Osteoblast (primary cell): ENCODE measurements at regions not wholly inside any gene's neighbourhood (a gene's known extent, or its start where the extent isn't known, plus 50 kb on each side); places are given as distances from the start of the nearest gene placed in this dataset.
A peak's percentile ranks its signal among the peaks of the same experiment; 100 is the strongest.

Experiments
- DNase-seq: peaks from one replicate; pipeline ENCODE4 v3.0.0; 2011; ENCODE audit warnings: low spot score, mixed read lengths; ENCODE audit not compliant: insufficient read length; ENCODE audit errors: missing footprints
- H2AFZ ChIP-seq: 2 replicates; pipeline ENCODE4 v1.6.0; 2011; ENCODE audit warnings: mild to moderate bottlenecking, low read length
- H3K27ac ChIP-seq: 2 replicates; pipeline ENCODE4 v1.5.1; 2011; ENCODE audit warnings: mild to moderate bottlenecking, low read depth, low read length, moderate library complexity
- H3K27me3 ChIP-seq: 2 replicates; pipeline ENCODE4 v1.6.0; 2012; ENCODE audit warnings: mild to moderate bottlenecking, control low read depth, inconsistent platforms, low read length, moderate library complexity; ENCODE audit not compliant: insufficient read depth
- H3K36me3 ChIP-seq: 2 replicates; pipeline ENCODE4 v1.5.1; 2011; ENCODE audit warnings: mild to moderate bottlenecking, low read length, control low read depth, moderate library complexity; ENCODE audit not compliant: insufficient read depth
- H3K4me1 ChIP-seq: 2 replicates; pipeline ENCODE4 v1.5.1; 2011; ENCODE audit warnings: mild to moderate bottlenecking, low read length, control low read depth, moderate library complexity; ENCODE audit not compliant: insufficient read depth
- H3K4me2 ChIP-seq: 2 replicates; pipeline ENCODE4 v1.6.0; 2011; ENCODE audit warnings: mild to moderate bottlenecking, low read length; ENCODE audit not compliant: insufficient read depth
- H3K4me3 ChIP-seq: fragments of 200-600 bp; sonication (generic); 3 replicates; pipeline ENCODE4 v1.5.1; 2012; ENCODE audit warnings: mild to moderate bottlenecking, low read length, inconsistent platforms; ENCODE audit not compliant: insufficient read depth
- H3K79me2 ChIP-seq: 2 replicates; pipeline ENCODE4 v1.6.0; 2012; ENCODE audit warnings: mild to moderate bottlenecking, low read length, control low read depth, inconsistent platforms; ENCODE audit not compliant: insufficient read depth
- H3K9me3 ChIP-seq: 2 replicates; pipeline ENCODE4 v1.5.1; 2011; ENCODE audit warnings: low read depth, low read length, control low read depth
- H4K20me1 ChIP-seq: 2 replicates; pipeline ENCODE4 v1.6.0; 2012; ENCODE audit warnings: mild to moderate bottlenecking, low read length, control low read depth; ENCODE audit not compliant: insufficient read depth
- CTCF ChIP-seq: IDR thresholded peaks from 2 replicates; pipeline ENCODE4 v1.5.1; 2011; ENCODE audit warnings: mild to moderate bottlenecking, low read depth, low read length, moderate library complexity; ENCODE audit errors: extremely low read depth

- Histone ChIP-seq H4K20me1 (no peaks in the 10 kb centered on the region), H3K4me3 (no peak overlapping the region), H3K79me2 (no peaks in the 10 kb centered on the region), H3K27ac (no peak overlapping the region), H2AFZ (no peak overlapping the region), H3K4me2 (no peak overlapping the region), H3K27me3 (no peaks in the 10 kb centered on the region), H3K4me1 (no peaks in the 10 kb centered on the region), H3K9me3 (peaks cover 3% of the 10 kb centered on the region), H3K36me3 (no peaks in the 10 kb centered on the region)
- no peak for DNase-seq
- no peak for TF ChIP-seq CTCF
Observed at GRCh38 chr5:103404483-103404882, 145.9 kb downstream of the MACIR start.

DNA sequence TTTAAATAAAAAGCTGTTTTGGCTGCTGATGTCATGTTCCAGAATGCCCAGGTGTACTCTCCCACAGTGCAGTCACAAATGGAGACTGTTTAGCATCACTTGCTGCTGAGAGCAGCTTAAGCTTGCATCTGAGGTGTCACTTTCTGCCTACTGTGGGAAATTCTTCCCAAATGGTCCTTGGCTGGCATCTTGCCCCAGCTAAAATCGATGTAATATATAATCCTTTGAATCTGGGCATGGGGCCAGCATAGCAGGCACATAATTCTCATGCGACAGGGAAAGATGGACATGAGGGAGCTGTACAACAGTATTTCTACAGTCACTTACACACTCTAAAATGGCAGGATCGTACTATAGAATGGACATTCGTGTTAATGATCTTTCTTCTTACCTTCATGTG, 144.3 kb downstream of the MACIR start:
- Histone ChIP-seq H2AFZ (no peak overlapping the region), H3K4me3 (no peak overlapping the region), H3K27ac (no peak overlapping the region), H3K4me1 (peaks cover 6% of the 10 kb centered on the region), H3K79me2 (no peaks in the 10 kb centered on the region), H3K27me3 (no peaks in the 10 kb centered on the region), H3K4me2 (no peak overlapping the region), H4K20me1 (no peaks in the 10 kb centered on the region), H3K36me3 (no peaks in the 10 kb centered on the region), H3K9me3 (peaks cover 3% of the 10 kb centered on the region)
- DNase-seq: no peak
- TF ChIP-seq CTCF: no peak

DNA sequence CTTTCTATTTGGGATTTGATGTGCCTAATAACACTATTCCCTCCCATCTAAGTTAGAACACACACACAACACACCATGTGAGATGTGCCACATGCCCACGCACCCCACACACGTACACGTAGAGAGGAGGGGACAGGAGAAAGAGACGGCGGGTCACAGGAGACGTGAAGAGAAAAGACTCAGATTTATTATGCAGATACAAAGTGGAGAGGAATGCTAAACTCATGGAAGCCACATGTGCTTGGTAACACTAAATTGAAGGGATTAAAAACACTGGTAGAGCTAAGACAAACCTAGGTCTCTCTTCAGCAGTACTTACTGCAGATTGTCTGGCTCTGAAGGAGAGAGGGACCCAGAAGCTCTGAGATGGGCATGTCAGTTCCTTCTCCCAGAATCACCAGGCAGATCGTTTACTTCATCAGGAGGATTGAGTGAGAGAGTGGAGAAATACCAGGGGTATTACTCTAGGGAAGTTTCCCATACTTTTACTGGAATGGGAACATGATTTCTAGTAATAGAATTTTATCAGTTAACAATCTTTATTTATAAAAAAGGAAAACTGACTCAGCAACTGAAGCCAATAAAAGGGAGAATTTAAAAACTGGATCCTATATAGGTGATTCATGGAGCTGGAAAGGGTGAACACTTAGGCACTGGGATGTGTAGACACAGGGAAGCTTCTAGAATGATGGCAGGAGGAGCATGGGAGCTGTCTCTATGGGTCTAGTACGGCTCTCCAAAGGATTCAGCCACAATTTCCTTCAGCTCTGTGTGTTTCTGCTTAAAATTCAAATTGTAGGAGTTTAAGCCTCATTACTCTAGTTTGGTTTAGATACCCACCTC, 139.4 kb downstream of the MACIR start:
- peaks cover 16% of the 10 kb centered on the region for H3K4me1 ChIP-seq
- H3K27ac ChIP-seq: peak overlapping the region; percentile 20
- no peak overlapping the region for H3K4me3 ChIP-seq
- DNase-seq: no peak
- H3K36me3 ChIP-seq: no peaks in the 10 kb centered on the region
- peak overlapping the region; percentile 45 for H3K4me2 ChIP-seq
- no peaks in the 10 kb centered on the region for H4K20me1 ChIP-seq
- no peaks in the 10 kb centered on the region for H3K27me3 ChIP-seq
- no peaks in the 10 kb centered on the region for H3K79me2 ChIP-seq
- peak overlapping the region; percentile 65 for H2AFZ ChIP-seq
- TF ChIP-seq CTCF: no peak
- peaks cover 3% of the 10 kb centered on the region for H3K9me3 ChIP-seq

DNA sequence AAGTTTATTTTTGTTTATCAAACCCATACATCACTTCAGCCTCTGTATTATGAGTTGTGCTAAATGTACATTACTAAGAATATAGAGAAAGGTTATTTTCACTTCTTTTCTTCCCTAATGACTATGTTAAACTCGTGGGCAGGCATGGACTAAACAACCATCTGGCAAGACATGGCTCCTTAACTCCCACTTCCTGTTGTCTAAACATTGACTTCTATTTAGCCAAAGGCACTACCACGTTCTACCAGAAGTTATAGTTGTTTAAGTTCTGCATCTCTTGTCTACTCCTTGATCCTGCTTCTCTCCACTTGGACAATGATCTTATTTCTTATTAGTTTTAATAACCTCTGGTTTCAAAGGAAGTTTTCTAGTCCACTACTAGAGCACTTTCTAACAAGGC, 136.1 kb downstream of the MACIR start:
- no peak overlapping the region for H3K27ac ChIP-seq
- H3K4me1 ChIP-seq: peaks cover 16% of the 10 kb centered on the region
- no peak for DNase-seq
- no peaks in the 10 kb centered on the region for H3K27me3 ChIP-seq
- peak overlapping the region; percentile 5 for H2AFZ ChIP-seq
- TF ChIP-seq CTCF: no peak
- H4K20me1 ChIP-seq: no peaks in the 10 kb centered on the region
- H3K9me3 ChIP-seq: no peaks in the 10 kb centered on the region
- no peaks in the 10 kb centered on the region for H3K36me3 ChIP-seq
- H3K79me2 ChIP-seq: no peaks in the 10 kb centered on the region
- no peak overlapping the region for H3K4me3 ChIP-seq
- H3K4me2 ChIP-seq: no peak overlapping the region
